ENCODE measurements at regions not wholly inside any gene's neighbourhood (a gene's known extent, or its start where the extent isn't known, plus 50 kb on each side); places are given as distances from the start of the nearest gene placed in this dataset.

DNA sequence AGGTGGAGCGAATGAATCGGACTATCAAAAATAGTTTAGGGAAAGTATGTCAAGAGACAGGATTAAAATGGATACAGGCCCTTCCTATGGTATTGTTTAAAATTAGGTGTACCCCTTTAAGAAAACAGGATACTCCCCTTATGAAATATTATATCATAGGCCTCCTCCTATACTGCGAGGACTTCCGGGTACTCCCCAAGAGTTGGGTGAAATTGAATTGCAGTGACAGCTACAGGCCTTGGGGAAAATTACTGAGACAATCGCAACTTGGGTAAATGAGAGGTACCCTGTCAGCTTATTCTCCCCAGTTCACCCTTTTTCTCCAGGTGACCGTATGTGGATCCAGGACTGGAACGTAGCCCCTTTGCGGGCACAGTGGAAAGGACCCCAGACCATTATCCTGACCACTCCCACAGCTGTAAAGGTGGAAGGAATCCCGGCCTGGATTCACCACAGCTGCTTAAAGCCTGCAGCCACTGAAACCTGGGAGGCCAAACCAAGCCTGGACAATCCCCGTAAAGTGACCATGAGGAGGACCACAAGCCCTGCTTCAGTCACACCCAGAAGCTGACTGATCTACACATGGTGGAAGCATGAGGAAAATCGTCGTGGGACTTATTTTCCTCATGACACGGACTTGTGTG lies 1138.1 kb downstream of the ARAP2 start:
- DNase-seq = peak; percentile 19

- DNase-seq = no peak
These were observed 1120.2 kb downstream of the ARAP2 start for GRCh38 chr4:35124106-35124505.

DNA sequence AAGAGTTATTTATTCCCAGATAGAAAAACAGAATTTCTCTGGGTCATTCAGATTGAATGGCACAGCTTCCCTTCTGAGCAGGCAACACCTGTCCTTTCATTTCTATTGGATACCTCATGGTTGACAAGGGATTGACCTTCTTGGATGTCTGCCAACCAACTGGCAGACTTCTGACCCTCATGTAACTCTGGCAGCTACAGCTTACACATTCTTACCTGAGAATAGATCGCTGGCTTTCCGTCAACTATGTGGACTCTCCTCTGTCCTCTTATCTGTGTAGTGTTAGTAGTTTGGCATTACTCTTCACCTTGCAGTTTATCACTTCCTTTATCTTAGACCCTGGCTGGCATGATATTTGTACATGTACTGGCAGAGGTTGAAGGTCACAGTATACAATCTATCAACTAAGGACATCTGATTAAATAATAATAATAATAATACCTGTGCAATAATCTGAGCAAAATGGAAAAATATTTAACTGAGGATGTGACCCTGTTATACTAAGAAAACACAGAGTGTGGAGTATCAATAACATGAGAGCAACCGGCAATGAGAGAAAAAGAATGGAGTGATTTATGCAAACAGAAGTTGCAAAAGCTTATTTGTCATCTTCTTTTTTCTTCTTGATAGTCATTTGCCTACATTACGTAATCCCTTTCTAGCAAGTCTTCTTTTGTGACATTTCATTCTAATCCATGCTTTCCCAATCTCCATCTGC lies 1118.2 kb downstream of the ARAP2 start:
- no peak for DNase-seq

GRCh38 chr4:35138449-35138848 lies 1105.9 kb downstream of the ARAP2 start:
- no peak for DNase-seq

DNA sequence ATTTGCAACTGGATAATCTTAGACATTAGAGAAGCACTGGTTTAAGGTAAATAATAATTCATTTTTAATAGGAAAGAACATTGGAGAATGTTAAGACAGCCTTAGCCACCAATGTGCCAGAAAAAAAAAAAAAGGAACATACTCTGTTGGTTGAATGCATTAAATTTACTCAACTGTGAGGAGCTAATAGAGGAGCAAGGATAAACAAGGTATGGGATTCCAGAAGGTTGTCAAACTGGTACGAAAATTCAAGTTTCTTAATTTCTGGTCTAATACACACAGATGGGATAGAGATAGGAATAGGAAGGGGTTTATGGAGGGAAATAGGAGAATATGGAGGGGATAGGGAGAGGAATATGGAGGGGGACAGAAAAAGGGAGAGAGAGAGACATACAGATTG lies 1096.6 kb downstream of the ARAP2 start:
- DNase-seq = no peak

DNA sequence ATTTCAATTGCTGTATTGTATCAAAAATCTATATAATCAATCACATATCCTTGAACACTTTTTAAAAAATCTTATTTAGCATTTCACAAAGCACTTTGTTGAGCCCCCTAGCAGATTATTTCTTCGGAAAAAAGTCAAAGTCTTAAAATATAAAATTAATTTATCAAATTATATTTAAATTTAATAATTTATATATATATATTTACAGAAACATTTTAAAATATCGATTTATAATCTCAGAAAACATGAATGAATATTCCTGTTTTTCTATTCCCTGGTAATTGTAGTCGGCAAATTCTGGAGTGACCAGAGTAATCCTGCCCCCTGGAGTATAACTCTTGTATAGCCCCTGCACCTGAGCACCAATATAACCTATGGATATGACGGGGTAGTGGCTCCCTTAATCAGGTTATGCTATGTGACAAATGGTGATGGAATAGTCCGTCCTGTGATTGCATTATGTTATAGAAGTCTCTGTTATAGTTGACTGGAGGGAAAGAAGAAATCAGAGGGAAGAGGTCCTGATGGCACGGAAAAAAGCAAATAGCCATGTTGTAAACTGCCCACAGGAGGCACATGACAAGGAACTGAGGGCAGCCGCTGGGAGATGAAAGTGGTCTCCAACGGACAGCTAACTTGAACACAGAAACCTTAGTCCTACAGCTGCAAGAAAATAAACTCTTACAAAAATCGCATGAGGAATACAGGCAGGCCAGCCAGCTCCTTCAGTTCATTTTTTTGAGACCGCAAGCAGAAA lies 1092.3 kb downstream of the ARAP2 start:
- peak; percentile 59 for DNase-seq

GRCh38 chr4:35163168-35163567 lies 1081.1 kb downstream of the ARAP2 start:
- DNase-seq = no peak

DNA sequence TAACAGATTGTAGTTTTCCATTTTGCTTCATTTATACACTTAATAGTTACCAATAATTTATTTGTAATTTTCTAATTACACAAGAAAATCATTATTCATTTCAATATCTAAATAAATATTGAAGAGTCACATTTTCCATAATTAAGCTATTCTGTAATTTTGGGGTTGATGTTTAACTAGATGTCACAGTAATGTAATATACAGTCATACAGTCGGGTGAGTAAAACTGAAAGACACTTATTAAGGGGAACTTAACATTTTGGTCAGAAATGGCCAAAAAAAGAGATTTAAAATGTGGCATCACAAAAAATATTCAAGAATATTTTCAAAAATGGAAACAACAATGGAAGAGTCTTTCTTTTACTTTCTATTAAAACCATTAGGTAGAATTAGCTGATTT lies 1080.3 kb downstream of the ARAP2 start:
- DNase-seq = no peak

DNA sequence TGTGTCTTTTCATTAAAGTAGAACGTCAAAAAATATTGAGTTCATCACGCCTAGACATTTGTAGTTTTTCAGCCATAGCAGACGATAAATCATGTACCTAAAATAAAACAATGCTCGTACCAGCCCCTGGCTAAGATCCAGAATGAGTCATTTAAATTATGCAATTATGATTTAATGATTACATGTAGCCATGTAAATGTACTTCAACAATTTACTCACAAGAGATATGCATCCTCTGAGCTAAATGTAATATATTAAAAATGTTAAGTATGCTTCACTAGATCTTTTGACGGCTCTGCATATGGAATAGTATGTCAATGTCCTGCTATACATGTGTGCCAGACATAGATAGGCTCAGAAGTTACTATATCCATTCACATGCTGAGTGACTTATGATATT lies 1077.8 kb downstream of the ARAP2 start:
- DNase-seq = no peak

GRCh38 chr4:35167385-35167784 lies 1076.9 kb downstream of the ARAP2 start:
- DNase-seq = no peak

DNA sequence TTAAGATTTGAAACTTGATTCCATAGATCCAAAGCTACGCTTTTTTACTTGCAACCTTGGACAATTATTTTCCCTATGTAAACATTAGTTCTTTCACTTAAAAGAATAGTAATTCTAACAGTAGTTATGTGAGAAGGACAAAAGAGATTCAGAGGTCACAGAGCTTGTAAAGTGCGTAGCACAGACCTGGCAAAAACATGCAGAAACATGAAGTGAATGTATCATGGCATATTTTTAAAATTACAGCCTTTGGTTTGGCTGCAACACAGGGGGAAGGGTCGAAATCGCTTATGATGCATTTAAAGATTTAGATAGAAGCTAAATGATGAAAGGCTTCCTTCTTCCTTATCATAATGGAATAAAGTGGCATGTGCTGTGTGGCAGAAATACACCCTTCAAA lies 1068.8 kb downstream of the ARAP2 start:
- DNase-seq = no peak

GRCh38 chr4:35175894-35176293 lies 1068.4 kb downstream of the ARAP2 start:
- no peak for DNase-seq

DNA sequence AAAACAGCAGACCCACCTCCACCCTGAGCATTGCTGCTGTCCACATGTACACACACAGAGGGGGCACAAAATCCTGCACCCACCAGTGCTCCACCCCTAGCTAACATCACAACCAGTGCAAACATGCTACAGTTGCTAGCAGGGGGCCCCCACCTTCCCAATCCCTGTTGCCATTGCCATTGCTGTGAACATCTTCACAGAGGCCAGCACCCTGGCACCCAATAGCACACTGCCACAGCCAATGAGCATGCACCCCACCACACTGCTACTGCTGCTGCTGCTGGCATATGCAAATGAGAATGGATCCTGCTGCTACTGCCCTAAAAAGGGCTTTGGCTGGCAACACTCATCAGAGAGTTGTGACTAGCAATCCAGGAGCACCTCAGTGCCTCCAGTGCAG lies 1061.9 kb downstream of the ARAP2 start:
- DNase-seq = no peak

DNA sequence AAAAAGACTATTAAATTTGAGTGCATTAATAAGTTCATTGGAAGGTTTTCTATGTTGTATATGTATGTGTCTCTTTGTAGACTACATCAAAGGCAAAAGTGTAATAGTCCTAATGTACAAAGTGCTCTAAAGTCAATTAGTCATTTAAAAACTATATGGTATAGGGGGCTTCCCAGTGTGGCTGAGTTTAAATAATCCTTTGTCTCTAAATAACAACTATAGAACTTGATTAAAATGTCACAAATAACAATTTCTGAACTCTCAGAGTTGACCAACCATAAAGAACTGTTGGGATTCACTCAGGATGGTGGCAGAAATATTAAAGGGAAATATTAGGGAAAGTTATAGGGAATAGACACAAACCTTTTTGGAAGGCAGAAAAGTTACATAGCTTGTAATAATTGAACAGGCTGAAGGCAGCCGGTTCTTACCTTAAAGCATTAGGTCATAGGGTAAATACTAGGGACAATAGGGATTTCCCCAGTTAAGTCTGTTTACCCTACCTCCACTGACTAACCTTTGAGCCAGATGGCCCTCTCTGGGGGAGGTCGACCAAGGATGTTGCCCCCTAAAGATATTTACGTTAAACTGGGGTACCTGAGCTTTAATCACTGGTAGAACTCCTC lies 1054.2 kb downstream of the ARAP2 start:
- DNase-seq = no peak

GRCh38 chr4:35201403-35201802 lies 1042.9 kb downstream of the ARAP2 start:
- no peak for DNase-seq

DNA sequence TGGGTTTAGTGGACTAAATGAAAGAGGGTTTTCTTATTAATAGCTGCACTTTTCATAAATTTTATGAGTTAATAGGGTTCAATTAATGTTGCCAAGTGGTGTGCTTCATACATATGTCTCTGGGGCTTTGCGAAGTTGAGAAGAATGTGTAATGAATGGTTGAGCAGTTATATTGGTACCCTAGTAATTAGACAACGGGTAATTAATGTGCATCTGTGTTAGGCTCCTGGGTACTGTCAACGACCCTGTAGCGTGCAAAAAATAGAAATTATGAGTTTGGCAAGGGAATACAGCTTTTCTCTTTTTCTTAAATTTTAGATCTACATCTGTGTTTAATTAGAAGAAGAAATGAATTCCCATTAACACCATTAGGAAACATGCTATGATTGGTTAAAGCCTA lies 1027.7 kb downstream of the ARAP2 start:
- no peak for DNase-seq

DNA sequence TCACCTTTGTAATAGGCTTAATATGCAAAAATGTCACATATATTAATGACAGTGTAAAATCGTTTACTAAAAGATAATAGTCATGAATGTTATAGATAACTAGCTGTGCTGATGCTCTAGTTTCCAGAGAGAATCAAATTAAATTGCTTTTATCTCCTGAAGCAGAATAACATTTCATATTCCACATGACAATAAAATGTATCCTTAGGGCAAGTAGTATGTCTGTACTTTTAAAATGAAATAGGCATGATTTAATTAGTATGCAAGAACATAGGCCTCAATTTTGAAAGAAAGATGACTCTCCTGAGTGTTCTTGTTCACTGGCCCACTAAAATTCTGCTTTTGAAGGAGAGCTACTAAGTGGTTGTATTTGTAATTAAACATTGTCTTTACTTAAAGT lies 1027.0 kb downstream of the ARAP2 start:
- no peak for DNase-seq

- DNase-seq = no peak
These were observed 1016.0 kb downstream of the ARAP2 start for GRCh38 chr4:35228313-35228712.

- DNase-seq = no peak
These were observed 1015.3 kb downstream of the ARAP2 start for GRCh38 chr4:35229021-35229420.

GRCh38 chr4:35237924-35238323 lies 1006.4 kb downstream of the ARAP2 start:
- DNase-seq = no peak

- DNase-seq = no peak
These were observed 1005.5 kb downstream of the ARAP2 start for GRCh38 chr4:35238793-35239192.

GRCh38 chr4:35246493-35246892 lies 997.8 kb downstream of the ARAP2 start:
- DNase-seq = no peak

DNA sequence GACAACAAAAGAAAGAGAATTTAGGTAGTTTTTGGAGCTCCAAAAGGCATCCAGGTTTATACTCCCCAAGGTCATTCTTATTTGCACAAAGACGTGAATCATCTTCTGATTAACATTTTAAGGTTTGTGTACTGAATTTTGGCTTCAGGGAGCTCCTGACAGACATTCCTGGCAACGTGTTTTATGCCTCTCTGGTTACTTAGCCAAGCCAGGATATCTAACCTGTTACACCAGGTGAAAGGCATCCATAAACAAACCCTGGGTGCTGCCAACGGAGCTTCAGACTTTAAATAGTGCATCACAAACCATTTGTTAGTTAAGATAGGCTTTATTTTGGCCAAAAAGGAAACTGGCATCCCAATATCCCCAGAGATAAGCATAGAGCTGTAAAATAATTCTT lies 997.3 kb downstream of the ARAP2 start:
- DNase-seq = no peak

DNA sequence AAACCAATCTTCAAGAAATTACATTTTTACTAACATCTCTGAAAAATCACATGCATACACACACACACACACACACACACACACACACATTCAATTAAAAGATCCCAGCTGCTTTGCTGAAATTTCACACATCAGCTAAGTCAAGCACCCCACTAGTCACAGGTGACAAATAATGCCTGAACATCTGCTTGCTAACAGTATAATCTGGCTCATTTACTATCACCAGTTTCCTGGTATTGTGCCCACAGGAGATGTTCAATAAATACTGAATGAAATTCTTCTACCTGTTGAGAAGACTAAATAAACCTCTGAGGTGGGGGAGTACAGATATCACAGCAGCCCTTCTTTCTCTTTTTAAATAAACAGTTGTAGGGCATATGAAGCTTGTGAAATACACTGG lies 994.0 kb downstream of the ARAP2 start:
- DNase-seq = no peak

Measured in islet precursor cell (in vitro differentiated cells).